CD4-positive, alpha-beta T cell treated with Interleukin-2 at 100 ng/mL for 4 hours (primary cell): ENCODE measurements at regions not wholly inside any gene's neighbourhood (a gene's known extent, or its start where the extent isn't known, plus 50 kb on each side); places are given as distances from the start of the nearest gene placed in this dataset.
"Not testable (repeated sequence)": the region's sequence is repeated elsewhere in the genome, so short reads cannot be mapped to it uniquely, and the experiment has no call there.

Source experiments
- DNase-seq: peaks from one replicate; pipeline ENCODE4 v3.0.0-alpha.2; 2020; ENCODE audit warnings: low spot score

DNA sequence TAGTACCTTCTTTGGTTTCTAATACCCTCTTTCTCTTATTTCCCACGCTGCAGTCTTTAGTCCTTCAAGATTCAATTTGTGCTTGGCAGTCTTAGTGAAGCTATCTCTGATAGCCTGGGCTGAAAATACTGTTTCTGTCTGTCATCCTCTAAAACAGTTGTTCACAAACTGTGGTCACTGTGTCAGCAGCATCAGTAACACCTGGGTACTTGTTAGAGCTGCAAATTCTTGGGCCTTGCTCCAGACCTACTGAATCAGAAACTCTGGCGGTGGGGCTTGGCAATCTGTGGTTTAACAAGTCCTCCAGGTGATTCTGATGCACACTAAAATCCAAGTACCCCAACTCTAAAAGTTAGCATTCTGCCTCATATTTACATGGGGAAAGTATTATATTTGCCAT is 217.5 kb upstream of the SEL1L start:
- DNase-seq: no peak

GRCh38 chr14:81759541-81759940 is 225.9 kb upstream of the SEL1L start:
- no peak for DNase-seq

DNA sequence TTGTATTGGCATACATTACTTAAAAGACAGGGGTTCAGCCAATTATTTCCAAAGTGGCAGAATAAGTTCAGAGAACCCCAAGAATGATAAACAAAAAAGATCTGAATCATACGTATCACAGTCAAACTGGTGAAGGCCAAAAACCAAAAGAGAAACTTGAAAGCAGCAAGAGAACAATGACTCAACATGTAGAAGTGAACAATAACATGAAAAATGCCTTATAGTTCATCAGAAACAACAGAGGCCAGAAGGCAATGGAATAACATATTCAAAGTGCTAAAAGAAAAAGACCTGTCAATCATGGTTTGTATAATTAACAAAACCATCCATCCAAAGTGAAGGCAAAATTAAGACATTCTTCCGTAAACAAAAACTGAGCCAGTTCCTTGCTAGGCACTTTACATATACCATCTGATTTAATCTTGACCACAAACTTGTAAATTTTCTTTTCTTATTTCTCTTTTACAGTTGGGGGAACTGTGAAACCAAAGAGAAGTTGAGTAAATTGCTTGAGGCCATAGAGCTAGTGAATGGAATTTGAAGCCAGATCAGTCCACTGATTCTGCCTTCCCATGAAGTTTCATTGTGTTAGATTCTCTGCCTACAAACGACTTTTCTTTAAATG is 232.1 kb upstream of the SEL1L start:
- no peak for DNase-seq

GRCh38 chr14:81766321-81766915 is 232.8 kb upstream of the SEL1L start:
- DNase-seq: no peak

DNA sequence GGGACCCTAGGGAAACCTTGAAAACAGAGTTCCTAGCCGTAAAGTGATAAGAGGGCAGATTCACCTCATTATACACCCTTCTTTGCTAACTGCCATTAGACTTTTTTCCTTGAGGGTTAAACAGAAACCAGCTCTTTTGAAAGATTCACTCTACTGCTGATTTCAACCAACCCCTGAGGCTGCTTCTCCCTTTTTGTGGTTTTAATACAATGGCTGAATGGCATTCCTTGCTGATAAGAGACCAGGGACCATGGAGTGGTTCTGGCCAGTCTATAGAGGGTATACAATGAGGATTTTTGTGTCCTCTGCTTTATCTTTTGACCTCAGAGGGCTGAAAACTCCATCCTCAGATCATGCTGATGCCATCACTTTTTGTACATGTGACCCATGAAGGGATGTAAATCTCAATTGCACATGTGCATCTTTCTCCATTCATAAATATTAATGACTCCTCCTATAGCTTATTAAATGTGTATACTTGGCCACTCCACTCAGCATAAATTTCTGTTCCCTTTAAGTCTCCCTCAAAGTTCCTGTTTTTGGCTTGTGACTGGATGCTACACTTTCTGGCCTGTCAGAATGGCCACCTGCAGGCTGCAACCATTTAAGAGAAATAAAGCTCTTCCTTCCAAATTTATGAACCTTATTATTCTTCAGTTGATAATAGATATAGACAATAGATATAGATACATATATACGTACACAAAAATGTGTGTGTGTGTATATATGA is 233.8 kb upstream of the SEL1L start:
- DNase-seq: no peak

- DNase-seq: no peak
Measured at GRCh38 chr14:81771651-81772275, 238.1 kb upstream of the SEL1L start.

DNA sequence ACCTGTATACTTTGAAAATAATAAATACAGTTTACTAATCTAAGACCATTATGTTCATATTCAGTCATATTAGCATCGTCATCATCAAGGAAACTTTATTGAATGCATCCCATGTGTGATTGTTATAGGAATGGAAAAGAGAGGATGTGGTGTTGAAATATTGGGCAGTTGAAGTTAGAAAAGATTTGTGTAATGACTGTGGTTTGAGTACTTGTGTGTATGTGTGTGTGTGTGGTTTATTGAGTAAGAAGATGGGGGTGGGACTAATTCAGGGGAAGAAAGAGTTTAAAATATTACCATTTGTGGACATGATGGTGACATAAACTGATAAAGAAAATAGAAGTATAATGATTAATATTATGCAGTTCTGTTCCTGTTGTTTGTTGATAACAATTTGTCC is 238.7 kb upstream of the SEL1L start:
- no peak for DNase-seq

- no peak for DNase-seq
Measured at GRCh38 chr14:81776531-81776930, 242.9 kb upstream of the SEL1L start.

GRCh38 chr14:81781798-81782197 is 248.1 kb upstream of the SEL1L start:
- DNase-seq: not testable (repeated sequence)

DNA sequence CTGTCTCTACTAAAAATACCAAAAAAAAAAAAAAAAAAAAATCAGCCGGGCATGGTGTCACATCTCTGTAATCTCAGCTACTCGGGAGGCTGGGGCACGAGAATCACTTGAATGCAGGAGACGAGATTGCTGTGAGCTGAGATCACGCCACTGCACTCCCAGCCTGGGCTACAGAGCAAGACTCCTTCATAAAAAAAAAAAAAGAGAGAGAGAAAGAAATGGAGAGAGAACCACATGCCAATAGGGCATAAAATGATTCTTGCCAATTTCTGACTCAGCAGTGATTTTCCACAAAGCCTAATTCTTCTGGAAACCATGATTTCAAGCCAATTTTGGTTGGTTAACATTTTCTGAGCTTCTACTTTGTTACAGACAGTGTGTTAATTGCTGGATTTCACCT is 250.4 kb upstream of the SEL1L start:
- no peak for DNase-seq

GRCh38 chr14:81797315-81797714 is 263.7 kb upstream of the SEL1L start:
- DNase-seq: no peak

GRCh38 chr14:81801921-81802320 is 268.3 kb upstream of the SEL1L start:
- no peak for DNase-seq

GRCh38 chr14:81802341-81802740 is 268.7 kb upstream of the SEL1L start:
- no peak for DNase-seq

DNA sequence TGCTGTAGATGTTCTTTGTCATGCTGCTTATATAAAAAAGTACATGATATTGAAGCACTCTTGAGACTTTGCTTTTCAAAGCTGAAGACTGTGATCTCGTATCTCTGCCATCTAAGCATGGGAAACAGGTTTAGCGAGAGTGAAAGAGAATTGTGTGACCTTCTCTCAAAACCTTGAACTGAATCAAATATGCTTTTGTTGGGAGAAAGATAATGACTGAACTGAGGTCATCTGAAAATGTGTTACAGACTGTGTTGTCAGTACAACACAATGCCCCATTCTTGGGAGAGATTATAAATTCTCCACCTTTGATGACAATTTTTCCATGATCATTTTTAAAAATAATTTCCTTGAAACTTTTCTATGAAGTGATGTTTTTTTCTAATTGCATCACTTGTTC is 272.1 kb upstream of the SEL1L start:
- no peak for DNase-seq

- no peak for DNase-seq
Measured at GRCh38 chr14:81811705-81812269, 278.1 kb upstream of the SEL1L start.

- no peak for DNase-seq
Measured at GRCh38 chr14:81818271-81818670, 284.6 kb upstream of the SEL1L start.

DNA sequence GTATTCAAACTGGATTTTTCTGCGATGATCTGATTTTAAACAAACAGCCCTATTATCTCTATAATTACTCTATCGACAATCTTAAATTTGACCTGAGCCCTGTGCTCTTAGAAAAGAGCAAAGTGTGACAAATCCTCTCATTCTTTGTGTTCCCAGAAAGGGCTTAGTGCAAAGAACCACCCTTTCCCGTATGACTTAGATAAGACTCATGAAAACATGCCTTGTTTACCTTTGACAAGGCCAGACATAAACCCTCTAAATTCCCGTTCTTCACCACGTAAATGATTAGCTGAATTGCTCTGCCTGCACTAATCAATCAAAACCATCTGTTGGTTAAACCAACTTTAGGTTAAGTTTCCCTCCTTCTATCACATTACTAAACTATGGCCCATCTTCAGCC is 285.7 kb upstream of the SEL1L start:
- no peak for DNase-seq

- no peak for DNase-seq
Measured at GRCh38 chr14:81819910-81820309, 286.3 kb upstream of the SEL1L start.

DNA sequence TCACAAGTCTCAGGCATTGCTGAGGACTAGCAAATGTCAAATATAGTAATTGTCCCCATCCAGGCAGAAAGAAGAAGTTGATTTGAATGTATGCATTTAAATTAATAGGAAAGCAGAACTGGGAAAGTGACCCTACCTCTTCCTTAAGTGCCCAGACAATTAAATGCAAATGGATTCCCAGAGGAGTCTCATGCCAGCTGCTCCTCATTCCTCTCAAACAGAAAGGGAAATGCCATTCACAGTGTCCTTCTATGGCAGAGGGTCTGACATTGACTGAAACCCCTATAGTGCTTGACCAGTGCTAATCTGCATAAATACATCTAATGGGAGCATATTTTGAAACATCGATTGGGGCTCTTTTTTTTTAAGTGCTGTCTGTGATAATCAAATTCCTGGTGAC is 292.4 kb upstream of the SEL1L start:
- no peak for DNase-seq

GRCh38 chr14:81829447-81829846 is 295.8 kb upstream of the SEL1L start:
- DNase-seq: no peak

DNA sequence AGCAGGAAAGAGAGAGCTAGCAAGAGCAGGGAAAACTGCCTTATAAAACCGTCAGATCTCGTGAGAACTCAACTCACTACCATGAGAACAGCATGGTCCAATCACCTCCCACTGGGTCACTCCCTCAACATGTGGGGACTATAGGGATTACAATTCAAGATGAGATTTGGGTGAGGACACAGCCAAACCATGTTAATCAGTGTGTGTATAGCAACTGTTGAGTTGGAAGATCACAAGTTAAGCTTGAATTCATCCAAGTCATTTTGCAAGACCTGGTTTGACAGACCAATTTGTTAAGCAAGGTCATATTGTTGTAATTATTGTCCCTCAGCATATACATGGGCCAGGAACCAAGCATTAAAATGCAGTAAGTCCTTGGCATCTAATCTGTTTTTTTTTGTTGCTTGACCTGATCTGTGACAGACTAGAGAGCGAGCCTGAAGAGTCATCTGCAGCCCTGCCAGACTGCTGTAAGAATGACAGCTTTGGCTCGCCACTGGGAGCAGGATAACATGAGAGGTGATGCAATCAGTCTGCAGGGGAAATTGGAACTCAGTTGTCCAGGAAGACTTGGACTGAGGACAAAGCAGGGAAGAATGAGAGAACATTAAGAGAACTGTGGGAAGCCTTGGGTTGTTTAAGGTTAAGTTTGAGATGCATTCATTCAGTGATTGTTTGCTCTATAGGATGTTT is 297.6 kb upstream of the SEL1L start:
- no peak for DNase-seq

DNA sequence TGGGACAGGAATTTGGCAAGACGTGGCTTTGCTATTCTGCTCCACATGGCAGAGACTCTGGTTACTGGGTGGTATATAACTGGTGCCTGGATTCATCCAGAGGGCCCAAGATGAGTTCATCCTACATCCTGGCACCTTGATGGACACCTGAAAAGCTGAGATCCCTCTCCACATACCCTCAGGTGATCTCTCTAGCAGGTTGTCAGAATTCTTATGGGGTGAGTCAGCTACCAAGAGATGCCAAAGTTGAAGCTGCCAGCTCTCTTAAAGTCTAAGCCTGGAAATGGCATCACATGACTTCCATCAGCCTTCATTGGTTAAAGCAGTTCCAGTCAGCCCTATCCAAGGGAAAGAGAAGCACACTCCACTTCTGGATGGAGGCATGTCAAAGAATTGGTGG is 300.7 kb upstream of the SEL1L start:
- DNase-seq: no peak
